ENCODE measurements at regions not wholly inside any gene's neighbourhood (a gene's known extent, or its start where the extent isn't known, plus 50 kb on each side); places are given as distances from the start of the nearest gene placed in this dataset.

GRCh38 chr4:26257850-26258249 lies 63.0 kb upstream of the RBPJ start:
- no peak for DNase-seq

GRCh38 chr4:26260571-26260970 lies 60.2 kb upstream of the RBPJ start:
- no peak for DNase-seq

GRCh38 chr4:26261405-26261804 lies 59.4 kb upstream of the RBPJ start:
- DNase-seq = no peak

DNA sequence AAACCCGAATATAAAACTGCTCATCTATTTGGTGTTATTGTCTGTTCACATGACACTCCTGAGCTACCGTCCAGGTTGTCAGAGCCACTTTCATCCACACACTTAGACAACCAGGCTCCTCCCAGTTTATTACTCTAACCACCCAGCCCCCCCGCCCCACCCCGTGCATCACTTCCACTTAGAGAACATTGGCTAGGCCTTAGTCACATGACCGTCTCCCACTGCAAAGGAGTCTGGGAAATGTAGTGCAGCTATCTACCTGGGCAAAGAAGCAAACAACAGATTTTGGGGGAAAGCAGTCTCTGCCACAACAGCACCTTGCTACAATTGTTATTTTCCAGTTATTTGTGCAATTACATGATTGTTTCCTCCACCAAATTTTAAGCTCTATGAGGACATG lies 57.6 kb upstream of the RBPJ start:
- DNase-seq = no peak

GRCh38 chr4:26264109-26264508 lies 56.7 kb upstream of the RBPJ start:
- no peak for DNase-seq

DNA sequence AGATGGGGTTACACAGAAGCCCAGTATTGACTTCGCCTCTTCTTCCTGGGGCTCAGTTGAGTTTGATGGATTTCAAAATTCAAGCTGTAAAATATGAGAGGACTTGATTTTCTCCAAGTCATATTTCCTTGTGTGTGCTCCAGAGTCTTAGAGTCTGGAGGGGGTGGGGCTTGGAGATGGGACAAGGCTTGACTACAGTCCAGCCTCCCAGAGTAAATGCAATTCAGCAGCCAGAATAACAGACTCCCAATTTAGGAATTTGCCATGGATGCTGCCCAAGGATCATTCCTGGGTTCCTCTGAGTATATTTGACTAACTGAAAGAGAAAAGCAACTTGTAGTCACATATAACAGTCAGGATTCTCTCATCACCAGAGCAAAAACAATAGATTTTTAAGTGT lies 53.7 kb upstream of the RBPJ start:
- no peak for DNase-seq

DNA sequence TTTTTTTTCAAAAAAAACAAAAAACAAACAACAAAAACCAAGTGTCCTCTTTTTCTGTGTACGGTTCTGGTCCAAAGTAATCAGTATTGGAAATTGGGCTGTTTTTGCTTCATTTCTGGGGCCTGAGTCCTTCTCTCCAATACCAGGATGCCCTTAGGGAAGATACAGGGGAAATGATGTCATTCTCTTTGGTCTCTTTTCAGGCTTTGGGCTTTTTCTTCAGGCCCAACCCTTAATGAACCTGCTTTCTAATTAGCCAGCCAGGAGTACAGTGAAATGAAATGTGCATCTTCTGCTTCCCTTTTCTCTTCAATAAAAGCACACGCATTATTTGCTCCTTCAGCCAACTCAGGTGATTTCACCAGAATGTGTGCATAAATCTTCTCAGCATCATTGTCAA lies 52.6 kb upstream of the RBPJ start:
- DNase-seq = no peak

GRCh38 chr4:26269038-26269437 lies 51.8 kb upstream of the RBPJ start:
- no peak for DNase-seq

All from GOT3 (cell line).